GM23338 (cell line): ENCODE measurements at regions not wholly inside any gene's neighbourhood (a gene's known extent, or its start where the extent isn't known, plus 50 kb on each side); places are given as distances from the start of the nearest gene placed in this dataset.

ENCODE experiments used
- ATAC-seq: fragments of 200-7000 bp; cut with Tn5 transposase; 3 replicates; pipeline ENCODE4 v1.9.1; 2020
- DNase-seq: peaks from one replicate; pipeline ENCODE4 v3.0.0-alpha.2; 2015; ENCODE audit warnings: low spot score
- H2AFZ ChIP-seq: fragments of 200-600 bp; sonication (generic); 2 replicates; pipeline ENCODE4 v1.8.0; 2016; ENCODE audit warnings: antibody characterized with exemption, mild to moderate bottlenecking, moderate library complexity
- H3F3A ChIP-seq: fragments of 200-600 bp; sonication (generic); replicated peaks from 2 replicates; pipeline ENCODE4 v1.8.0; 2017; ENCODE audit warnings: antibody characterized with exemption, mixed run types, low read depth
- H3K27ac ChIP-seq: fragments of 200-600 bp; sonication (generic); 2 replicates; pipeline ENCODE4 v1.6.1; 2016; ENCODE audit warnings: low read depth
- H3K27me3 ChIP-seq: fragments of 200-600 bp; sonication (generic); 2 replicates; pipeline ENCODE4 v1.8.0; 2016; ENCODE audit warnings: mild to moderate bottlenecking, mixed run types, moderate library complexity; ENCODE audit not compliant: insufficient read depth
- H3K36me3 ChIP-seq: fragments of 200-600 bp; sonication (generic); 2 replicates; pipeline ENCODE4 v1.8.0; 2016; ENCODE audit warnings: mild to moderate bottlenecking; ENCODE audit not compliant: insufficient read depth
- H3K4me1 ChIP-seq: fragments of 200-600 bp; sonication (generic); 2 replicates; pipeline ENCODE4 v1.8.0; 2016; ENCODE audit warnings: mild to moderate bottlenecking, moderate library complexity; ENCODE audit not compliant: insufficient read depth
- H3K4me2 ChIP-seq: fragments of 200-600 bp; sonication (generic); 2 replicates; pipeline ENCODE4 v1.7.1; 2017; ENCODE audit warnings: mixed run types
- H3K4me3 ChIP-seq: fragments of 200-600 bp; sonication (generic); 2 replicates; pipeline ENCODE4 v1.6.1; 2016; ENCODE audit warnings: mixed run types
- H3K79me2 ChIP-seq: fragments of 200-600 bp; sonication (generic); replicated peaks from 2 replicates; pipeline ENCODE4 v1.8.0; 2017; ENCODE audit warnings: mild to moderate bottlenecking; ENCODE audit not compliant: insufficient read depth
- H3K9me2 ChIP-seq: fragments of 200-600 bp; sonication (generic); 2 replicates; pipeline ENCODE4 v1.8.0; 2017; ENCODE audit not compliant: insufficient read depth
- H4K20me1 ChIP-seq: fragments of 200-600 bp; sonication (generic); replicated peaks from 2 replicates; pipeline ENCODE4 v1.8.0; 2017; ENCODE audit warnings: mild to moderate bottlenecking; ENCODE audit not compliant: insufficient read depth
- H3K27ac Mint-ChIP-seq: 2 replicates; pipeline ENCODE4 v1.8.0; 2020; ENCODE audit warnings: inconsistent platforms, mild to moderate bottlenecking, moderate library complexity, mixed read lengths
- H3K27me3 Mint-ChIP-seq: 3 replicates; pipeline ENCODE4 v1.8.0; 2022; ENCODE audit warnings: low read depth, mild to moderate bottlenecking, moderate library complexity, mixed read lengths, inconsistent platforms; ENCODE audit not compliant: insufficient read depth, poor library complexity
- H3K36me3 Mint-ChIP-seq: 3 replicates; pipeline ENCODE4 v1.8.0; 2021; ENCODE audit warnings: low read depth, mild to moderate bottlenecking, inconsistent platforms, moderate library complexity, mixed read lengths
- H3K4me1 Mint-ChIP-seq: 3 replicates; pipeline ENCODE4 v1.8.0; 2020; ENCODE audit warnings: mild to moderate bottlenecking, inconsistent platforms, mixed read lengths
- H3K4me3 Mint-ChIP-seq: 3 replicates; pipeline ENCODE4 v1.8.0; 2021; ENCODE audit warnings: moderate library complexity, mild to moderate bottlenecking, inconsistent platforms, mixed read lengths
- H3K9me3 Mint-ChIP-seq: 3 replicates; pipeline ENCODE4 v1.8.0; 2020; ENCODE audit warnings: moderate library complexity, mild to moderate bottlenecking, inconsistent platforms, mixed read lengths
- CTCF ChIP-seq, 2 experiments: fragments of 200-600 bp in 1 of 2; sonication (generic) in 1 of 2; conservative IDR thresholded peaks; 2 replicates each; pipeline versions ENCODE4 v1.5.1 to v1.6.1; 2016 to 2017; ENCODE audit warnings: antibody characterized with exemption in 2 of 2, low read depth in 2 of 2, mild to moderate bottlenecking in 2 of 2, moderate library complexity in 1 of 2
- ETS1 ChIP-seq: IDR thresholded peaks from 2 replicates; pipeline ENCODE4 v1.6.1; 2016; ENCODE audit warnings: antibody characterized with exemption
- EZH2 ChIP-seq: fragments of 200-600 bp; sonication (generic); IDR thresholded peaks from one replicate; pipeline ENCODE4 v1.8.0; 2017; ENCODE audit warnings: antibody characterized with exemption, mild to moderate bottlenecking, low read depth; ENCODE audit not compliant: unreplicated experiment
- NANOG ChIP-seq: IDR thresholded peaks from 2 replicates; pipeline ENCODE4 v1.6.1; 2016; ENCODE audit warnings: antibody characterized with exemption, borderline replicate concordance
- POLR2AphosphoS5 ChIP-seq: IDR thresholded peaks from 2 replicates; pipeline ENCODE4 v1.6.1; 2016; ENCODE audit warnings: antibody characterized with exemption, low read depth
- STAT1 ChIP-seq: IDR thresholded peaks from one replicate; pipeline ENCODE4 v1.6.1; 2016; ENCODE audit warnings: antibody characterized with exemption; ENCODE audit not compliant: unreplicated experiment
- ZNF331 ChIP-seq: fragments of 250-450 bp; sonication (Bioruptor Pico); IDR thresholded peaks from 2 replicates; pipeline ENCODE4 v1.5.0; 2020; ENCODE audit warnings: low read depth, mild to moderate bottlenecking, moderate library complexity
- ZNF462 ChIP-seq: fragments of 250-450 bp; sonication (Bioruptor Pico); IDR thresholded peaks from 2 replicates; pipeline ENCODE4 v1.5.0; 2020; ENCODE audit warnings: mild to moderate bottlenecking, moderate library complexity

- no peak for TF ChIP-seq ZNF462 (CRISPR knock-in tag)
- no peak for TF ChIP-seq ZNF331 (CRISPR knock-in tag)
- no peak for TF ChIP-seq ETS1
- no peak for TF ChIP-seq CTCF (conservative IDR thresholded peaks at IDR 0.05; ENCODE audit: low read depth in 2 of 2)
These were observed 75.4 kb upstream of the KCNG1 start (continued) for GRCh38 chr20:51098284-51098810.

- no peak overlapping the region for H3K4me2 ChIP-seq
- H4K20me1 ChIP-seq, result no peaks in the 10 kb centered on the region
- no peak overlapping the region for H3K27ac Mint-ChIP-seq
- peaks cover 6% of the 10 kb centered on the region for H3K4me1 ChIP-seq
- H3K36me3 Mint-ChIP-seq, result no peaks in the 10 kb centered on the region
- peaks cover 9% of the 10 kb centered on the region for H3K4me1 Mint-ChIP-seq
- DNase-seq (no peak), ATAC-seq (no peak)
- no peak overlapping the region for H3K27ac ChIP-seq
- H3K9me2 ChIP-seq, result no peaks in the 10 kb centered on the region
- no peaks in the 10 kb centered on the region for H3K9me3 Mint-ChIP-seq
- no peak overlapping the region for H3K4me3 ChIP-seq
- no peak overlapping the region for H2AFZ ChIP-seq
- H3K27me3 Mint-ChIP-seq, result peaks cover 4% of the 10 kb centered on the region
- no peaks in the 10 kb centered on the region for H3K36me3 ChIP-seq
- no peaks in the 10 kb centered on the region for H3F3A ChIP-seq
- no peaks in the 10 kb centered on the region for H3K79me2 ChIP-seq
- H3K27me3 ChIP-seq, result no peaks in the 10 kb centered on the region
- H3K4me3 Mint-ChIP-seq, result no peak overlapping the region
- no peak for TF ChIP-seq NANOG
- TF ChIP-seq CTCF (conservative IDR thresholded peaks at IDR 0.05; ENCODE audit: low read depth in 2 of 2), result no peak
- TF ChIP-seq POLR2AphosphoS5, result no peak
- no peak for TF ChIP-seq STAT1
- TF ChIP-seq EZH2, result no peak
These were observed 74.6 kb upstream of the KCNG1 start for GRCh38 chr20:51097351-51098120.
